ENCODE measurements at regions not wholly inside any gene's neighbourhood (a gene's known extent, or its start where the extent isn't known, plus 50 kb on each side); places are given as distances from the start of the nearest gene placed in this dataset.
"Not testable (repeated sequence)": the region's sequence is repeated elsewhere in the genome, so short reads cannot be mapped to it uniquely, and the experiment has no call there.

- no peak for DNase-seq
Measured at GRCh38 chr1:96376846-96377245, 344.7 kb upstream of the PTBP2 start.

GRCh38 chr1:96384611-96385010 is 337.0 kb upstream of the PTBP2 start:
- DNase-seq, result no peak

- no peak for DNase-seq
Measured at GRCh38 chr1:96387785-96388184, 333.8 kb upstream of the PTBP2 start.

- no peak for DNase-seq
Measured at GRCh38 chr1:96388421-96389310, 332.9 kb upstream of the PTBP2 start.

GRCh38 chr1:96400089-96400488 is 321.5 kb upstream of the PTBP2 start:
- DNase-seq, result no peak

GRCh38 chr1:96409087-96409486 is 312.5 kb upstream of the PTBP2 start:
- no peak for DNase-seq

GRCh38 chr1:96409689-96410088 is 311.9 kb upstream of the PTBP2 start:
- no peak for DNase-seq

GRCh38 chr1:96411006-96411405 is 310.6 kb upstream of the PTBP2 start:
- no peak for DNase-seq

- DNase-seq, result no peak
Measured at GRCh38 chr1:96414598-96414997, 307.0 kb upstream of the PTBP2 start.

- DNase-seq, result no peak
Measured at GRCh38 chr1:96416111-96416595, 305.4 kb upstream of the PTBP2 start.

GRCh38 chr1:96416701-96417444 is 304.7 kb upstream of the PTBP2 start:
- DNase-seq, result no peak

GRCh38 chr1:96418969-96419368 is 302.6 kb upstream of the PTBP2 start:
- no peak for DNase-seq

GRCh38 chr1:96424877-96425276 is 296.7 kb upstream of the PTBP2 start:
- no peak for DNase-seq

GRCh38 chr1:96425382-96426129 is 296.0 kb upstream of the PTBP2 start:
- DNase-seq, result no peak

- DNase-seq, result no peak
Measured at GRCh38 chr1:96427616-96428015, 294.0 kb upstream of the PTBP2 start.

- no peak for DNase-seq
Measured at GRCh38 chr1:96445302-96445701, 276.3 kb upstream of the PTBP2 start.

GRCh38 chr1:96464066-96464465 is 257.5 kb upstream of the PTBP2 start:
- DNase-seq, result no peak

GRCh38 chr1:96464522-96464921 is 257.1 kb upstream of the PTBP2 start:
- no peak for DNase-seq

GRCh38 chr1:96464991-96465390 is 256.6 kb upstream of the PTBP2 start:
- no peak for DNase-seq

GRCh38 chr1:96465441-96465840 is 256.1 kb upstream of the PTBP2 start:
- no peak for DNase-seq

GRCh38 chr1:96466842-96467241 is 254.7 kb upstream of the PTBP2 start:
- no peak for DNase-seq

GRCh38 chr1:96469726-96470125 is 251.9 kb upstream of the PTBP2 start:
- not testable (repeated sequence) for DNase-seq

- DNase-seq, result no peak
Measured at GRCh38 chr1:96472471-96472870, 249.1 kb upstream of the PTBP2 start.
